Upper lobe of left lung (tissue), 6 donors: ENCODE measurements at regions not wholly inside any gene's neighbourhood (a gene's known extent, or its start where the extent isn't known, plus 50 kb on each side); places are given as distances from the start of the nearest gene placed in this dataset.

Experiments
- ATAC-seq, 2 donors: fragments of 200-7000 bp; cut with Tn5 transposase; one replicate each; pipeline ENCODE4 v1.9.1; 2022; ENCODE audit warnings: mild to moderate bottlenecking in 2 of 2, moderate library complexity in 2 of 2; ENCODE audit not compliant: low FRiP score in 2 of 2
- DNase-seq, 2 donors: peaks; one replicate each; pipeline ENCODE4 v3.0.0-alpha.2; 2019 to 2020
- H3K27ac ChIP-seq, 4 donors: fragments of 200-600 bp; sonication (generic); one replicate each; pipeline ENCODE4 v1.5.1; 2016 to 2019
- H3K27me3 ChIP-seq, 4 donors: fragments of 200-600 bp; sonication (generic); one replicate each; pipeline ENCODE4 v1.5.1; 2017 to 2019
- H3K36me3 ChIP-seq, 4 donors: fragments of 200-600 bp; sonication (generic); one replicate each; pipeline ENCODE4 v1.5.1; 2016 to 2019
- H3K4me1 ChIP-seq, 4 donors: fragments of 200-600 bp; sonication (generic); one replicate each; pipeline ENCODE4 v1.5.1; 2018 to 2019
- H3K4me3 ChIP-seq, 4 donors: fragments of 200-600 bp; sonication (generic); one replicate each; pipeline ENCODE4 v1.5.1; 2017 to 2019; ENCODE audit warnings: mild to moderate bottlenecking in 2 of 4, moderate library complexity in 1 of 4
- H3K9me3 ChIP-seq, 4 donors: fragments of 200-600 bp; sonication (generic); one replicate each; pipeline ENCODE4 v1.5.1; 2018 to 2019
- EP300 ChIP-seq, 4 donors: sonication (generic); formaldehyde crosslinking; IDR thresholded peaks; one replicate each; pipeline ENCODE4 v1.5.1; 2017; ENCODE audit warnings: antibody characterized with exemption in 4 of 4, control low read depth in 2 of 4
- POLR2A ChIP-seq, 4 donors: fragments of 450-650 bp; IDR thresholded peaks; one replicate each; pipeline ENCODE4 v1.5.1; 2016 to 2017; ENCODE audit warnings: antibody characterized with exemption in 4 of 4, mild to moderate bottlenecking in 2 of 4
- POLR2AphosphoS5 ChIP-seq, 2 donors: sonication (generic); formaldehyde crosslinking; IDR thresholded peaks; one replicate each; pipeline ENCODE4 v1.5.1; 2017; ENCODE audit warnings: antibody characterized with exemption in 2 of 2
- WGBS, 2 donors: methylation state at CpG; one replicate each; pipeline ENCODE4 v1.1.5; 2017 to 2018; 5-methylcytosine and 5-hydroxymethylcytosine counted together
- TF ChIP-seq, protein P1 (sequence below), 6 experiments: fragments of 450-650 bp in 4 of 6; fragments of 200-600 bp in 2 of 6; sonication (generic) in 2 of 6; IDR thresholded peaks; one replicate each; pipeline ENCODE4 v1.5.1; 2016 to 2019; ENCODE audit warnings: antibody characterized with exemption in 6 of 6
- donor health status: DM: no; HTN: no; CAD: no; lungs with moderate emphysema.
- donor health status: DM: no; HTN: yes; CAD: no; lungs with severe emphysema.

DNA sequence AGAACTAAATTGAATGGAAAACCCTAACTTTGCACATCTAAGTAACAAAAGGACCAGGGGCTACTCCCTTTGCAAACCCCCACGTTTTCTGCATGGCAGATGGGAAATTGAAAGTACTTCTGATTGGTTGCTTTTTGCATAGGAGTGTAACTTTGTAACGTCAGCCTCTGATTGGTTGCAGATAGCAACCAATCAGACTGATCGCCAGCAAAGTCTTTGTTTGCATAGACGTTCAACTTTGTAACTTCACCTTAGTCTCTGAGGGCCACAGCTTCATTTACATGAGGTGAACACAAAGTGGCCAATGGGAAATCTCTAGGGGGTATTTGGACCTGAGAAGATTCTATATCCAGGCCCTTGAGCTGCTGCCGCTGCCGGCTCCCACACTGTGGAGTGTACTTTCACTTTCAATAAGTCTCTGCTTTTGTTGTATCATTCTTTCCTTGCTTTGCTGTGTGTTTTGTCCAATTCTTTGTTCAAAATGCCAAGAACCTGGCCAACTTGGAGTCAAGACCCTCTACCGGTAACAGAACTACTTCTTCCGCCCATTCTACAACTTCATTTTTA is 102.5 kb upstream of the PRICKLE1 start:
- H3K4me3 ChIP-seq, result peak overlapping the region in 3 of 4 donors; percentile 19 to 40 (median 37)
- WGBS, 2 donors, result 65 to 70% methylated on average over 8 of the region's 8 CpGs
- DNase-seq, result no peak
- H3K27me3 ChIP-seq, result no peaks in the 10 kb centered on the region
- H3K4me1 ChIP-seq, result peaks cover 0 to 5% (median 2%) of the 10 kb centered on the region in 4 donors
- TF ChIP-seq EP300 (IDR thresholded peaks at IDR 0.05), result no peak
- TF ChIP-seq, protein P1, sequence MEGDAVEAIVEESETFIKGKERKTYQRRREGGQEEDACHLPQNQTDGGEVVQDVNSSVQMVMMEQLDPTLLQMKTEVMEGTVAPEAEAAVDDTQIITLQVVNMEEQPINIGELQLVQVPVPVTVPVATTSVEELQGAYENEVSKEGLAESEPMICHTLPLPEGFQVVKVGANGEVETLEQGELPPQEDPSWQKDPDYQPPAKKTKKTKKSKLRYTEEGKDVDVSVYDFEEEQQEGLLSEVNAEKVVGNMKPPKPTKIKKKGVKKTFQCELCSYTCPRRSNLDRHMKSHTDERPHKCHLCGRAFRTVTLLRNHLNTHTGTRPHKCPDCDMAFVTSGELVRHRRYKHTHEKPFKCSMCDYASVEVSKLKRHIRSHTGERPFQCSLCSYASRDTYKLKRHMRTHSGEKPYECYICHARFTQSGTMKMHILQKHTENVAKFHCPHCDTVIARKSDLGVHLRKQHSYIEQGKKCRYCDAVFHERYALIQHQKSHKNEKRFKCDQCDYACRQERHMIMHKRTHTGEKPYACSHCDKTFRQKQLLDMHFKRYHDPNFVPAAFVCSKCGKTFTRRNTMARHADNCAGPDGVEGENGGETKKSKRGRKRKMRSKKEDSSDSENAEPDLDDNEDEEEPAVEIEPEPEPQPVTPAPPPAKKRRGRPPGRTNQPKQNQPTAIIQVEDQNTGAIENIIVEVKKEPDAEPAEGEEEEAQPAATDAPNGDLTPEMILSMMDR (IDR thresholded peaks at IDR 0.05), result no peak
- TF ChIP-seq POLR2A (IDR thresholded peaks at IDR 0.05), result no peak
- TF ChIP-seq POLR2AphosphoS5 (IDR thresholded peaks at IDR 0.05), result no peak
- H3K27ac ChIP-seq, result peak overlapping the region in 3 of 4 donors; percentile 45 to 54 (median 48)
- ATAC-seq, result peak in 1 of 2 donors; percentile 45
- no peaks in the 10 kb centered on the region for H3K36me3 ChIP-seq
- no peaks in the 10 kb centered on the region for H3K9me3 ChIP-seq

DNA sequence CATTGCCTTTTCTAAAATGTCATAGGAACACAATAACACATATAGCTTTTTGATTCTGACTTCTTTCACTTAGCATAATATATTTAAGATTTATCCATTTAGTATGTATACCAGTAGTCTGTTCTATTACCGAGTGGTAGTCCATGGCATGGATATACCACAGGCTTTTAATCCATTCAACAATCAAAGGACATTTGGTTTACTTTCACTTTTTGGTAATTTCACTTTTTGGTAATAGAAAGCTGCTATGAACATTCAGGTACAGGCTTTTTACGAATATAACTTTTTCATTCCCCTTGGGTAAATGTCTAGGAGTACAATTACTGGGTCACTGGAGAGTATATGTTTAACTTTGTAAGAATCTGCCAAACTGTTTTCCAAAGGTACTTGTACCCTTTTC is 100.7 kb upstream of the PRICKLE1 start:
- whole genome bisulfite sequencing, 2 donors, result 94 to 95% methylated on average over 2 of the region's 2 CpGs

DNA sequence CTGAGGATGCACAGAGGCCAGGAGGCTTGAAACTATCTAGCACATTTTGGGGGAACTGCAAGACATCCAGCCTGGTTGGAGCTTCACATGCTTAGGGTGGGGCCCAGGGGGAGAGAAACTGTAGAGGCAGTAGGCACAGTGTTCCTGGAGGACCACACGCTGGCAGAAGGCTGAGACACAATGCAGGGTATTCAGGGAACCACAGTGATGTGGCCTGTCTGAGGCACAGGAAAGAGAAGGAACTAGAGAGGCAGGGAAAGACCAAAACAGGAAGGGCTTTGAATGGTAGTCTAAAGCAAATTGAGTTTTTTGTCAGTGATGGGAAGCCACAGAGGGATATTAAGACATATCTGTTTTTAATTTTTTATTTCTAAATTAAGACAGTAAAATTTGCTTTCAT is 100.2 kb upstream of the PRICKLE1 start:
- DNase-seq, result no peak
- 54 to 79% methylated on average over 1 of the region's 1 CpG for WGBS, 2 donors
- H3K27me3 ChIP-seq, result no peaks in the 10 kb centered on the region
- H3K4me3 ChIP-seq, result no peak overlapping the region
- no peak overlapping the region for H3K27ac ChIP-seq
- TF ChIP-seq POLR2AphosphoS5 (IDR thresholded peaks at IDR 0.05) (no peak), EP300 (IDR thresholded peaks at IDR 0.05) (no peak), POLR2A (IDR thresholded peaks at IDR 0.05) (no peak)
- TF ChIP-seq, protein P1 (IDR thresholded peaks at IDR 0.05), result no peak
- H3K4me1 ChIP-seq, result no peaks in the 10 kb centered on the region
- H3K9me3 ChIP-seq, result no peaks in the 10 kb centered on the region
- H3K36me3 ChIP-seq, result no peaks in the 10 kb centered on the region
- no peak for ATAC-seq

More for the DNA sequence above, 100.7 kb upstream of the PRICKLE1 start:
- Histone ChIP-seq H3K27me3 (no peaks in the 10 kb centered on the region), H3K4me3 (no peak overlapping the region), H3K9me3 (no peaks in the 10 kb centered on the region), H3K4me1 (no peaks in the 10 kb centered on the region), H3K36me3 (no peaks in the 10 kb centered on the region), H3K27ac (no peak overlapping the region)
- TF ChIP-seq, protein P1 (IDR thresholded peaks at IDR 0.05), result no peak
- no peak for TF ChIP-seq POLR2A (IDR thresholded peaks at IDR 0.05)
- DNase-seq, result no peak
- no peak for ATAC-seq

DNA sequence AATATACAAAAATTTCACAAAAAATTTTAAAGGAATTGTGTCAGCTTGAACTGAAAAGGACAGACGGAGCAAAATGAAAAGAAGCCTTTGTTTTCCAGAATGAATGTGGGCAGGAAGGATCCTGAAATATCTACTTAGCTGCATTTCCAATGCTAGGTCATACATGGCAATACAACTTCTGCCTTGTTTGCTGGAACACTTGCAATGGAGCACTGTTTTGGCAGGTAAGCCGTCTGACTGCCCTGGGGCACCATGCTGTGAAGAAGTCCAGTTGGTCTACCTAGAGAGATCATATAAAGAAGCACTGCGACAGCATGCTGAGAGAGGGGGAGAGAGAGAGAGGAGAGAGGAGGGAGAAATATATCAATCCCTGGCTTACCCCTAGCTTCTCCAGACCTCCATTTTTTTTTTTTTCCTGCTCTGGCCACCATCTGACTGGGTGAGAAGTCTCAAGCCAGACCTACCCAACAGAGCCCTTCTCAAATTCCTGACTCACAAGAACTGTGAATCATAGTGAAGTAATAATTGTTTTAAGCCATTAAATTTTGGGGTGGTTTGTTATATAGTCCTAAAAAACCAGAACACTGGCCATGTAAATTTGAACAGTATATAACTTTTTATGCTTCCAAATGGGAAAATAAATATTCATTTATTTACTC is 97.1 kb upstream of the PRICKLE1 start:
- 91 to 96% methylated on average over 3 of the region's 3 CpGs for WGBS, 2 donors
- H3K36me3 ChIP-seq, result no peaks in the 10 kb centered on the region
- H3K27me3 ChIP-seq, result no peaks in the 10 kb centered on the region
- no peaks in the 10 kb centered on the region for H3K4me1 ChIP-seq
- DNase-seq, result no peak
- H3K9me3 ChIP-seq, result no peaks in the 10 kb centered on the region
- no peak for ATAC-seq
- no peak for TF ChIP-seq POLR2AphosphoS5 (IDR thresholded peaks at IDR 0.05)
- TF ChIP-seq, protein P1 (IDR thresholded peaks at IDR 0.05), result no peak
- no peak for TF ChIP-seq POLR2A (IDR thresholded peaks at IDR 0.05)
- no peak for TF ChIP-seq EP300 (IDR thresholded peaks at IDR 0.05)
- H3K27ac ChIP-seq, result no peak overlapping the region
- no peak overlapping the region for H3K4me3 ChIP-seq

DNA sequence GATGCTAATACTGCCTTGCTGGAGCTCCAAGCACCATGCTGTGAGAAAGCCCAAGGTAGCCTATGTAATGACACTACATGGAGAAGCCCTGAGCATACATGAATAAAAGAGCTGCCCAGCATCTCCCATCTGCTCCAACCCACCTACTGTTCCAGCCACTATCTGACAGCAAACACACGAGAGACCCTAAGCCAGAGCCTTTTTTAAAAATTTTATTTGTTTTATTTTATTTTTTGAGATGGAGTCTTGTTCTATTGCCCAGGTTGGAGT is 95.2 kb upstream of the PRICKLE1 start:
- DNase-seq (no peak), ATAC-seq (no peak)
- Histone ChIP-seq H3K4me3 (no peak overlapping the region), H3K27ac (no peak overlapping the region), H3K27me3 (no peaks in the 10 kb centered on the region), H3K4me1 (no peaks in the 10 kb centered on the region), H3K36me3 (no peaks in the 10 kb centered on the region), H3K9me3 (no peaks in the 10 kb centered on the region)
- TF ChIP-seq, protein P1 (IDR thresholded peaks at IDR 0.05), result no peak
- TF ChIP-seq POLR2A (IDR thresholded peaks at IDR 0.05) (no peak), EP300 (IDR thresholded peaks at IDR 0.05) (no peak), POLR2AphosphoS5 (IDR thresholded peaks at IDR 0.05) (no peak)
- WGBS, 2 donors, result 86 to 89% methylated on average over 1 of the region's 1 CpG
